ENCODE measurements at regions not wholly inside any gene's neighbourhood (a gene's known extent, or its start where the extent isn't known, plus 50 kb on each side); places are given as distances from the start of the nearest gene placed in this dataset.

- DNase-seq (ENCODE audit: low spot score), result no peak
- Mint-ChIP-seq H3K27me3 (ENCODE audit: insufficient read depth, low read depth) (no peaks in the 10 kb centered on the region), H3K4me3 (no peak overlapping the region), H3K4me1 (peaks cover 3% of the 10 kb centered on the region), H3K9me3 (peaks cover 6% of the 10 kb centered on the region), H3K27ac (no peak overlapping the region), H3K36me3 (no peaks in the 10 kb centered on the region)
- Histone ChIP-seq H3K9ac (no peak overlapping the region), H3F3A (ENCODE audit: low read depth) (no peaks in the 10 kb centered on the region), H3K4me3 (no peak overlapping the region), H4K20me1 (ENCODE audit: low read depth) (no peaks in the 10 kb centered on the region), H3K36me3 (no peaks in the 10 kb centered on the region), H3K4me2 (no peak overlapping the region), H3K79me2 (ENCODE audit: low read depth) (no peaks in the 10 kb centered on the region), H2AFZ (replicated peaks) (no peak overlapping the region), H3K4me1 (no peaks in the 10 kb centered on the region), H3K9me3 (ENCODE audit: low read depth) (no peaks in the 10 kb centered on the region), H3K27ac (no peak overlapping the region), H3K27me3 (no peaks in the 10 kb centered on the region)
- no peak for TF ChIP-seq EZH2phosphoT487 (IDR thresholded peaks at IDR 0.05)
- no peak for TF ChIP-seq CTCF (IDR thresholded peaks at IDR 0.05)
- no peak for TF ChIP-seq EZH2 (IDR thresholded peaks at IDR 0.05)
Observed at GRCh38 chr13:90947976-90948375, 399.5 kb upstream of the MIR17HG start.

DNA sequence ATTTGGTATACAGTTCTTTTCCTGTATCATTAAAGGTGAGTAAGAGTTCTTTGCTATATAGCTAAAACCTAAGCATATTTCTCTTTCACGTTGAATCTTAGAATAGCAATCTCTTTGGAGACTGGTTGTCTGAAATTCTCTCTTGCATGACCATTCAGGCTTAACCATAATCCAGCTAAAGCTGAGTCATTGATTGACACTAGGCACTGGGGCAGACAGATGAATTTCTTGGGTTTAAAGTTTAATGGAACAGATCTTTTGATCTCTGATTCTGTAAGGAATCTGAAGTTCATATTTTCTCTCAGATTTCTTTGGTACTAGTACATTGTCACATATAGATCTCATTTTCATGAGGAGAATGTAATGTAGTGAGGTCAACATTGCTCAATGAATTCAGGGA lies 397.3 kb upstream of the MIR17HG start:
- no peaks in the 10 kb centered on the region for H3K27me3 ChIP-seq
- TF ChIP-seq EZH2phosphoT487 (IDR thresholded peaks at IDR 0.05), result no peak
- no peak for TF ChIP-seq CTCF (IDR thresholded peaks at IDR 0.05)
- no peak for TF ChIP-seq EZH2 (IDR thresholded peaks at IDR 0.05)
- no peaks in the 10 kb centered on the region for H3K79me2 ChIP-seq (ENCODE audit: low read depth)
- no peak overlapping the region for H3K4me2 ChIP-seq
- no peak overlapping the region for H3K4me3 Mint-ChIP-seq
- no peaks in the 10 kb centered on the region for H3K4me1 ChIP-seq
- no peaks in the 10 kb centered on the region for H3K27me3 Mint-ChIP-seq (ENCODE audit: insufficient read depth, low read depth)
- no peak overlapping the region for H3K27ac Mint-ChIP-seq
- no peak overlapping the region for H2AFZ ChIP-seq (replicated peaks)
- no peaks in the 10 kb centered on the region for H3K36me3 Mint-ChIP-seq
- no peak overlapping the region for H3K9ac ChIP-seq
- H3K27ac ChIP-seq, result no peak overlapping the region
- DNase-seq (ENCODE audit: low spot score), result no peak
- peaks cover 3% of the 10 kb centered on the region for H3K4me1 Mint-ChIP-seq
- no peaks in the 10 kb centered on the region for H3K36me3 ChIP-seq
- no peaks in the 10 kb centered on the region for H3F3A ChIP-seq (ENCODE audit: low read depth)
- peaks cover 6% of the 10 kb centered on the region for H3K9me3 Mint-ChIP-seq
- H3K4me3 ChIP-seq, result no peak overlapping the region
- H4K20me1 ChIP-seq (ENCODE audit: low read depth), result no peaks in the 10 kb centered on the region
- no peaks in the 10 kb centered on the region for H3K9me3 ChIP-seq (ENCODE audit: low read depth)

- Mint-ChIP-seq H3K4me1 (peaks cover 3% of the 10 kb centered on the region), H3K27me3 (ENCODE audit: insufficient read depth, low read depth) (no peaks in the 10 kb centered on the region), H3K27ac (no peak overlapping the region), H3K36me3 (no peaks in the 10 kb centered on the region), H3K9me3 (peaks cover 6% of the 10 kb centered on the region), H3K4me3 (no peak overlapping the region)
- no peak overlapping the region for H3K27ac ChIP-seq
- no peak overlapping the region for H2AFZ ChIP-seq (replicated peaks)
- no peak for DNase-seq (ENCODE audit: low spot score)
- H3K79me2 ChIP-seq (ENCODE audit: low read depth), result no peaks in the 10 kb centered on the region
- H4K20me1 ChIP-seq (ENCODE audit: low read depth), result no peaks in the 10 kb centered on the region
- H3K4me3 ChIP-seq, result no peak overlapping the region
- H3K36me3 ChIP-seq, result no peaks in the 10 kb centered on the region
- H3K9me3 ChIP-seq (ENCODE audit: low read depth), result no peaks in the 10 kb centered on the region
- no peaks in the 10 kb centered on the region for H3K27me3 ChIP-seq
- no peak overlapping the region for H3K9ac ChIP-seq
- no peaks in the 10 kb centered on the region for H3F3A ChIP-seq (ENCODE audit: low read depth)
- H3K4me2 ChIP-seq, result no peak overlapping the region
- TF ChIP-seq EZH2phosphoT487 (IDR thresholded peaks at IDR 0.05), result no peak
- no peak for TF ChIP-seq CTCF (IDR thresholded peaks at IDR 0.05)
- no peak for TF ChIP-seq EZH2 (IDR thresholded peaks at IDR 0.05)
- H3K4me1 ChIP-seq, result no peaks in the 10 kb centered on the region
Observed at GRCh38 chr13:90951663-90952062, 395.8 kb upstream of the MIR17HG start.

- peaks cover 6% of the 10 kb centered on the region for H3K9me3 Mint-ChIP-seq
- Histone ChIP-seq H3K27ac (no peak overlapping the region), H3K9ac (no peak overlapping the region), H3K36me3 (no peaks in the 10 kb centered on the region), H2AFZ (replicated peaks) (no peak overlapping the region), H3K4me1 (no peaks in the 10 kb centered on the region), H3K4me2 (no peak overlapping the region), H3K79me2 (ENCODE audit: low read depth) (no peaks in the 10 kb centered on the region), H3K9me3 (ENCODE audit: low read depth) (no peaks in the 10 kb centered on the region), H3K27me3 (no peaks in the 10 kb centered on the region), H3F3A (ENCODE audit: low read depth) (no peaks in the 10 kb centered on the region), H3K4me3 (no peak overlapping the region), H4K20me1 (ENCODE audit: low read depth) (no peaks in the 10 kb centered on the region)
- no peaks in the 10 kb centered on the region for H3K27me3 Mint-ChIP-seq (ENCODE audit: insufficient read depth, low read depth)
- no peak for DNase-seq (ENCODE audit: low spot score)
- H3K4me3 Mint-ChIP-seq, result no peak overlapping the region
- H3K36me3 Mint-ChIP-seq, result no peaks in the 10 kb centered on the region
- H3K27ac Mint-ChIP-seq, result no peak overlapping the region
- peaks cover 3% of the 10 kb centered on the region for H3K4me1 Mint-ChIP-seq
- TF ChIP-seq EZH2phosphoT487 (IDR thresholded peaks at IDR 0.05), result no peak
- no peak for TF ChIP-seq CTCF (IDR thresholded peaks at IDR 0.05)
- TF ChIP-seq EZH2 (IDR thresholded peaks at IDR 0.05), result no peak
Observed at GRCh38 chr13:90952326-90952725, 395.2 kb upstream of the MIR17HG start.

All from neural progenitor cell (in vitro differentiated cells).